Fibroblast of lung (primary cell): ENCODE measurements at regions not wholly inside any gene's neighbourhood (a gene's known extent, or its start where the extent isn't known, plus 50 kb on each side); places are given as distances from the start of the nearest gene placed in this dataset.

Source experiments
- CTCF ChIP-seq, 2 donors: IDR thresholded peaks in 1 of 2; conservative IDR thresholded peaks in 1 of 2; 1 replicate in 1 of 2; 2 replicates in 1 of 2; pipeline ENCODE4 v1.5.1; 2011 to 2012; ENCODE audit warnings: low read length in 2 of 2, control low read depth in 1 of 2, inconsistent platforms in 1 of 2, low read depth in 1 of 2, mild to moderate bottlenecking in 1 of 2
- EZH2 ChIP-seq: IDR thresholded peaks from 2 replicates; pipeline ENCODE4 v1.5.1; 2012; ENCODE audit warnings: low read length, control low read depth, mild to moderate bottlenecking; ENCODE audit errors: missing control alignments

GRCh38 chr7:46449743-46450142 is 528.7 kb upstream of the IGFBP3 start:
- TF ChIP-seq EZH2, result no peak
- TF ChIP-seq CTCF (conservative IDR thresholded peaks at IDR 0.05 in 1 of 2, IDR thresholded peaks at IDR 0.05 in 1 of 2; ENCODE audit: low read depth in 1 of 2, low read length in 2 of 2), result no peak
